CD4-positive, alpha-beta T cell (primary cell): ENCODE measurements at regions not wholly inside any gene's neighbourhood (a gene's known extent, or its start where the extent isn't known, plus 50 kb on each side); places are given as distances from the start of the nearest gene placed in this dataset.

Source experiments
- ATAC-seq: fragments of 200-7000 bp; cut with Tn5 transposase; one replicate; pipeline ENCODE4 v1.10.0; 2022; ENCODE audit warnings: mild to moderate bottlenecking; ENCODE audit not compliant: poor library complexity
- CTCF ChIA-PET: fragments of 350-600 bp; sonication (Branson Sonifier 250); formaldehyde crosslinking; loops from one replicate; lab custom pipeline; 2021; ENCODE audit warnings: antibody characterized with exemption, inconsistent platforms; lab: Charles Lee
- POLR2A ChIA-PET: fragments of 350-600 bp; sonication (Branson Sonifier 250); formaldehyde crosslinking; loops from one replicate; lab custom pipeline; 2021; ENCODE audit warnings: antibody characterized with exemption, inconsistent platforms; lab: Charles Lee
- DNase-seq, 14 experiments: peaks; one replicate each; pipeline ENCODE4 v3.0.0-alpha.2; 2013 to 2020; ENCODE audit warnings: mixed read lengths in 2 of 14
- H3K27ac ChIP-seq, 2 donors: one replicate each; pipeline versions ENCODE4 v1.5.1 to v1.7.0; 2013; ENCODE audit warnings: low read length in 2 of 2, low read depth in 1 of 2, mild to moderate bottlenecking in 1 of 2
- H3K27me3 ChIP-seq, 2 experiments: 1 replicate in 1 of 2; 2 replicates in 1 of 2; pipeline versions ENCODE4 v1.6.1 to v1.7.0; 2013; ENCODE audit warnings: low read length in 2 of 2, control low read depth in 1 of 2, mild to moderate bottlenecking in 1 of 2, moderate library complexity in 1 of 2; ENCODE audit not compliant: insufficient read depth in 2 of 2, control insufficient read depth in 1 of 2
- H3K36me3 ChIP-seq: one replicate; pipeline ENCODE4 v1.6.1; 2013; ENCODE audit warnings: low read length, control low read depth; ENCODE audit not compliant: insufficient read depth
- H3K4me1 ChIP-seq: one replicate; pipeline ENCODE4 v1.6.1; 2013; ENCODE audit warnings: low read length, control low read depth; ENCODE audit not compliant: insufficient read depth
- H3K4me3 ChIP-seq: one replicate; pipeline ENCODE4 v1.5.1; 2013; ENCODE audit warnings: mild to moderate bottlenecking, low read length, moderate library complexity
- H3K9me3 ChIP-seq, 2 experiments: 1 replicate in 1 of 2; 2 replicates in 1 of 2; pipeline versions ENCODE4 v1.6.1 to v1.7.0; 2013; ENCODE audit warnings: low read length in 2 of 2, mild to moderate bottlenecking in 2 of 2, control low read depth in 1 of 2, moderate library complexity in 1 of 2; ENCODE audit not compliant: control insufficient read depth in 1 of 2, insufficient read depth in 1 of 2
- H3K27ac Mint-ChIP-seq: one replicate; pipeline ENCODE4 v1.8.0; 2020; ENCODE audit warnings: mixed read lengths
- H3K27me3 Mint-ChIP-seq: one replicate; pipeline ENCODE4 v1.8.0; 2021; ENCODE audit warnings: mixed read lengths
- H3K36me3 Mint-ChIP-seq: one replicate; pipeline ENCODE4 v1.8.0; 2021; ENCODE audit warnings: low read depth, mixed read lengths
- H3K4me1 Mint-ChIP-seq: one replicate; pipeline ENCODE4 v1.8.0; 2021; ENCODE audit warnings: low read depth, mixed read lengths
- H3K4me3 Mint-ChIP-seq: one replicate; pipeline ENCODE4 v1.8.0; 2020; ENCODE audit warnings: mild to moderate bottlenecking, mixed read lengths
- H3K9me3 Mint-ChIP-seq: one replicate; pipeline ENCODE4 v1.8.0; 2020; ENCODE audit warnings: mixed read lengths
- CTCF ChIP-seq: fragments of 200-600 bp; IDR thresholded peaks from one replicate; pipeline ENCODE4 v1.8.0; 2022; ENCODE audit warnings: antibody characterized with exemption, mild to moderate bottlenecking
- intact Hi-C, 2 experiments: fragments of 100-400 bp; cut with DNase I in 1 of 2; cut with micrococcal nuclease in 1 of 2; formaldehyde crosslinking; loops; one replicate each; pipeline versions ENCODE4 v1.15.1 to v1.9.0; 2023 to 2025; cut with DNase I, micrococcal nuclease

GRCh38 chr10:129387258-129387525 lies 79.8 kb upstream of the MGMT start:
- Histone ChIP-seq H3K9me3 (no peaks in the 10 kb centered on the region), H3K36me3 (no peaks in the 10 kb centered on the region), H3K27me3 (peaks cover 0 to 2% of the 10 kb centered on the region in 2 experiments), H3K4me3 (no peak overlapping the region), H3K27ac (no peak overlapping the region), H3K4me1 (no peaks in the 10 kb centered on the region)
- ATAC-seq (no peak), DNase-seq (no peak)
- ChIA-PET POLR2A (interaction anchor here (0.5 kb wide), 1 partner anchor 272 kb away, joined by 3 read pairs; no protein-coding TSS in a partner anchor), CTCF (no interaction called here)
- Mint-ChIP-seq H3K36me3 (no peaks in the 10 kb centered on the region), H3K9me3 (no peaks in the 10 kb centered on the region), H3K27me3 (peaks cover 9% of the 10 kb centered on the region), H3K27ac (no peak overlapping the region), H3K4me3 (no peak overlapping the region), H3K4me1 (no peaks in the 10 kb centered on the region)
- no peak for TF ChIP-seq CTCF
- intact Hi-C loops = no loop called here

GRCh38 chr10:129388435-129388834 lies 78.6 kb upstream of the MGMT start:
- no peaks in the 10 kb centered on the region for H3K36me3 Mint-ChIP-seq
- ATAC-seq (no peak), DNase-seq (no peak)
- Histone ChIP-seq H3K36me3 (no peaks in the 10 kb centered on the region), H3K9me3 (no peaks in the 10 kb centered on the region), H3K4me3 (no peak overlapping the region), H3K27ac (no peak overlapping the region), H3K27me3 (peaks cover 0 to 4% of the 10 kb centered on the region in 2 experiments), H3K4me1 (no peaks in the 10 kb centered on the region)
- no peak for TF ChIP-seq CTCF
- ChIA-PET CTCF (no interaction called here), POLR2A (no interaction called here)
- H3K9me3 Mint-ChIP-seq = no peaks in the 10 kb centered on the region
- no peak overlapping the region for H3K4me3 Mint-ChIP-seq
- H3K27me3 Mint-ChIP-seq = peaks cover 7% of the 10 kb centered on the region
- intact Hi-C loops = no loop called here
- no peaks in the 10 kb centered on the region for H3K4me1 Mint-ChIP-seq
- H3K27ac Mint-ChIP-seq = no peak overlapping the region

- Mint-ChIP-seq H3K36me3 (no peaks in the 10 kb centered on the region), H3K27ac (no peak overlapping the region), H3K4me3 (no peak overlapping the region), H3K4me1 (no peaks in the 10 kb centered on the region), H3K9me3 (no peaks in the 10 kb centered on the region), H3K27me3 (peaks cover 4% of the 10 kb centered on the region)
- Histone ChIP-seq H3K4me1 (no peaks in the 10 kb centered on the region), H3K4me3 (no peak overlapping the region), H3K36me3 (no peaks in the 10 kb centered on the region), H3K27ac (no peak overlapping the region), H3K27me3 (peaks cover 0 to 4% of the 10 kb centered on the region in 2 experiments), H3K9me3 (no peaks in the 10 kb centered on the region)
- DNase-seq (no peak), ATAC-seq (no peak)
- intact Hi-C loops = no loop called here
- ChIA-PET CTCF (no interaction called here), POLR2A (no interaction called here)
- no peak for TF ChIP-seq CTCF
Observed at GRCh38 chr10:129389194-129389593, 77.8 kb upstream of the MGMT start.
